HepG2 (cell line): ENCODE measurements at regions not wholly inside any gene's neighbourhood (a gene's known extent, or its start where the extent isn't known, plus 50 kb on each side); places are given as distances from the start of the nearest gene placed in this dataset.

Experiments used
- ATAC-seq: fragments of 200-7000 bp; cut with Tn5 transposase; 3 replicates; pipeline ENCODE4 v1.9.1; 2020; ENCODE audit warnings: mild to moderate bottlenecking, moderate library complexity
- BruUV-seq: library from RNA; stranded (reverse); fragments of 400-500 nt; replicated peaks from 2 replicates; lab custom pipeline; 2021; lab: Mats Ljungman, UMichigan
- CTCF ChIA-PET: fragments of 300-600 bp; formaldehyde crosslinking; extraction: SDS; loops from one replicate; lab custom pipeline; 2021; ENCODE audit warnings: low total read pairs, inconsistent platforms, low intra/inter-chr PET ratio; lab: Yijun Ruan, JAX
- POLR2A ChIA-PET: fragments of 350-600 bp; sonication (Branson Sonifier 250); formaldehyde crosslinking; loops from one replicate; lab custom pipeline; 2020; ENCODE audit warnings: antibody characterized with exemption, inconsistent platforms; lab: Yijun Ruan, JAX
- DNase-seq: peaks from one replicate; pipeline ENCODE4 v3.0.0-alpha.2; 2015; ENCODE audit warnings: low spot score
- FAIRE-seq: peaks from 3 replicates; lab custom pipeline; 2011; peaks lifted over from hg19 to GRCh38; lab: Jason Lieb, UNC
- H2AFZ ChIP-seq: one replicate; pipeline ENCODE4 v1.6.1; 2011; ENCODE audit warnings: low read length, inconsistent platforms
- H3K27ac ChIP-seq: fragments of 300-600 bp; 3 replicates; pipeline ENCODE4 v1.8.0; 2011; ENCODE audit warnings: mixed run types, mild to moderate bottlenecking, mixed read lengths, low read length, inconsistent platforms; ENCODE audit not compliant: insufficient read depth; ENCODE audit errors: extremely low read length
- H3K27me3 ChIP-seq, 2 experiments: fragments of 200-600 bp in 1 of 2; 2 replicates in 1 of 2; 3 replicates in 1 of 2; pipeline versions ENCODE4 v1.6.0 to v1.8.0; 2011; ENCODE audit warnings: low read length in 2 of 2, mild to moderate bottlenecking in 2 of 2, moderate library complexity in 2 of 2, inconsistent platforms in 1 of 2; ENCODE audit not compliant: insufficient read depth in 2 of 2, control insufficient read depth in 1 of 2
- H3K36me3 ChIP-seq, 2 experiments: fragments of 200-600 bp in 1 of 2; replicated peaks in 1 of 2; 2 replicates in 1 of 2; 3 replicates in 1 of 2; pipeline versions ENCODE4 v1.5.1 to v1.8.0; 2011; ENCODE audit warnings: low read length in 2 of 2, inconsistent platforms in 1 of 2; ENCODE audit not compliant: insufficient read depth in 2 of 2, control insufficient read depth in 1 of 2
- H3K4me1 ChIP-seq: 2 replicates; pipeline ENCODE4 v1.5.1; 2012; ENCODE audit warnings: low read length, inconsistent platforms; ENCODE audit not compliant: insufficient read depth
- H3K4me2 ChIP-seq: 2 replicates; pipeline ENCODE4 v1.6.0; 2011; ENCODE audit warnings: low read depth, low read length, inconsistent platforms
- H3K4me3 ChIP-seq, 3 experiments: fragments of 200-600 bp in 1 of 3; sonication (generic), shearing (Covaris generic) in 1 of 3; replicated peaks in 1 of 3; 2 replicates each; pipeline ENCODE4 v1.5.1; 2011 to 2016; ENCODE audit warnings: low read length in 3 of 3, inconsistent platforms in 2 of 3, low read depth in 2 of 3, mild to moderate bottlenecking in 2 of 3, control low read depth in 1 of 3, mixed read lengths in 1 of 3; ENCODE audit not compliant: insufficient read depth in 1 of 3
- H3K79me2 ChIP-seq: one replicate; pipeline ENCODE4 v1.6.1; 2011; ENCODE audit warnings: low read length, inconsistent platforms; ENCODE audit not compliant: insufficient read depth
- H3K9ac ChIP-seq: 2 replicates; pipeline ENCODE4 v1.6.0; 2011; ENCODE audit warnings: mild to moderate bottlenecking, low read depth, low read length, inconsistent platforms; ENCODE audit not compliant: insufficient read depth
- H3K9me3 ChIP-seq: 2 replicates; pipeline ENCODE4 v1.5.1; 2012; ENCODE audit warnings: mild to moderate bottlenecking, low read length
- H4K20me1 ChIP-seq: 2 replicates; pipeline ENCODE4 v1.6.0; 2011; ENCODE audit warnings: inconsistent platforms, mild to moderate bottlenecking, low read length, moderate library complexity; ENCODE audit not compliant: insufficient read depth
- ATF7-NPFF ChIP-seq: sonication (generic); formaldehyde crosslinking; IDR thresholded peaks from 2 replicates; pipeline ENCODE4 v1.8.1; 2023; ENCODE audit warnings: mild to moderate bottlenecking, low read depth, missing genetic modification reagents, moderate library complexity
- FOXK2 ChIP-seq: fragments of 450-650 bp; IDR thresholded peaks from 2 replicates; pipeline ENCODE4 v1.6.1; 2016
- HOXA5 ChIP-seq: sonication (generic); formaldehyde crosslinking; IDR thresholded peaks from 2 replicates; pipeline ENCODE4 v1.4.0; 2020; ENCODE audit warnings: missing genetic modification reagents
- MED13 ChIP-seq: sonication (generic); formaldehyde crosslinking; IDR thresholded peaks from 2 replicates; pipeline ENCODE4 v1.5.0; 2020; ENCODE audit warnings: missing genetic modification reagents
- NFATC3 ChIP-seq: sonication (generic); formaldehyde crosslinking; IDR thresholded peaks from 2 replicates; pipeline ENCODE4 v1.5.1; 2020; ENCODE audit warnings: mild to moderate bottlenecking, missing genetic modification reagents
- PHF20 ChIP-seq: sonication (generic); formaldehyde crosslinking; IDR thresholded peaks from 2 replicates; pipeline ENCODE4 v1.5.0; 2020; ENCODE audit warnings: mild to moderate bottlenecking, missing genetic modification reagents
- TCF7L2 ChIP-seq: IDR thresholded peaks from 2 replicates; pipeline ENCODE4 v1.6.1; 2011; ENCODE audit warnings: mild to moderate bottlenecking, low read depth, low read length, moderate library complexity
- ZMYM3 ChIP-seq: sonication (generic); formaldehyde crosslinking; IDR thresholded peaks from 2 replicates; pipeline ENCODE4 v1.5.1; 2020; ENCODE audit warnings: mild to moderate bottlenecking, missing genetic modification reagents
- ZNF143 ChIP-seq: sonication (generic); formaldehyde crosslinking; IDR thresholded peaks from 2 replicates; pipeline ENCODE4 v1.4.0; 2020; ENCODE audit warnings: missing genetic modification reagents
- ZNF224 ChIP-seq: sonication (generic); formaldehyde crosslinking; IDR thresholded peaks from 2 replicates; pipeline ENCODE4 v1.5.0; 2020; ENCODE audit warnings: mild to moderate bottlenecking, missing genetic modification reagents
- ZNF773 ChIP-seq: sonication (generic); formaldehyde crosslinking; IDR thresholded peaks from 2 replicates; pipeline ENCODE4 v1.4.0; 2020; ENCODE audit warnings: missing genetic modification reagents, borderline replicate concordance
- WGBS: methylation state at CpG from one replicate; pipeline ENCODE4 v1.1.6; 2017; ENCODE audit warnings: low lambda C conversion rate; 5-methylcytosine and 5-hydroxymethylcytosine counted together
- in situ Hi-C: cut with HindIII; loops from 2 replicates; pipeline ENCODE4 v1.10.0; 2017; ENCODE audit warnings: low pct_unique_long_range_greater_than_20kb; ENCODE audit not compliant: extremely low pct_ligation_motif_present
- intact Hi-C: fragments of 100-400 bp; cut with micrococcal nuclease; formaldehyde crosslinking; loops from one replicate; pipeline ENCODE4 v1.10.0; 2022; ENCODE audit not compliant: unreplicated experiment

GRCh38 chr2:64205415-64205814 is 61.2 kb upstream of the PELI1 start:
- DNase-seq (no peak), FAIRE-seq (no peak), ATAC-seq (no peak)
- H3K4me1 ChIP-seq, result no peaks in the 10 kb centered on the region
- H4K20me1 ChIP-seq, result no peaks in the 10 kb centered on the region
- H3K4me3 ChIP-seq, result no peak overlapping the region
- no peak overlapping the region for H3K27ac ChIP-seq
- in situ Hi-C loops, result no loop called here
- TF ChIP-seq TCF7L2 (no peak), ZNF143 (CRISPR knock-in tag) (no peak), ZNF773 (CRISPR knock-in tag) (no peak), HOXA5 (CRISPR knock-in tag) (no peak), ZNF224 (CRISPR knock-in tag) (no peak), MED13 (no peak), ATF7-NPFF (CRISPR knock-in tag) (no peak), FOXK2 (no peak), ZMYM3 (CRISPR knock-in tag) (no peak), NFATC3 (CRISPR knock-in tag) (no peak)
- intact Hi-C loops, result no loop called here
- no peak overlapping the region for H3K9ac ChIP-seq
- no peak overlapping the region for H3K4me2 ChIP-seq
- H3K9me3 ChIP-seq, result no peaks in the 10 kb centered on the region
- no peak overlapping the region for H2AFZ ChIP-seq
- H3K27me3 ChIP-seq, result peaks cover 0 to 9% of the 10 kb centered on the region in 2 experiments; a peak in 2 of 5 replicates
- no peaks in the 10 kb centered on the region for H3K79me2 ChIP-seq
- WGBS, result 13% methylated on average over 2 of the region's 2 CpGs
- CTCF ChIA-PET, result no interaction called here
- POLR2A ChIA-PET, result no interaction called here
- no peaks in the 10 kb centered on the region for H3K36me3 ChIP-seq
- no TSS peak for BruUV-seq

GRCh38 chr2:64207573-64207972 is 63.4 kb upstream of the PELI1 start:
- TF ChIP-seq PHF20 (CRISPR knock-in tag), result no peak
- 78% methylated on average over 1 of the region's 1 CpG for WGBS
- Histone ChIP-seq H3K36me3 (no peaks in the 10 kb centered on the region), H3K4me2 (no peak overlapping the region), H3K9ac (no peak overlapping the region), H3K79me2 (no peaks in the 10 kb centered on the region), H4K20me1 (no peaks in the 10 kb centered on the region), H3K9me3 (no peaks in the 10 kb centered on the region), H3K27me3 (peaks cover 0 to 13% of the 10 kb centered on the region in 2 experiments; a peak in 2 of 5 replicates), H3K4me3 (no peak overlapping the region), H3K27ac (no peak overlapping the region), H3K4me1 (no peaks in the 10 kb centered on the region), H2AFZ (no peak overlapping the region)
- ATAC-seq, result no peak
- no peak for DNase-seq
- in situ Hi-C loops (no loop called here), intact Hi-C loops (no loop called here)
- POLR2A ChIA-PET, result no interaction called here
- no peak for FAIRE-seq
- no TSS peak for BruUV-seq
- CTCF ChIA-PET, result no interaction called here
